GM06990 (cell line): ENCODE measurements at regions not wholly inside any gene's neighbourhood (a gene's known extent, or its start where the extent isn't known, plus 50 kb on each side); places are given as distances from the start of the nearest gene placed in this dataset.

Source experiments
- DNase-seq: peaks from one replicate; pipeline ENCODE4 v3.0.0-alpha.2; 2011; ENCODE audit not compliant: insufficient read length; ENCODE audit errors: extremely low read depth
- H3K27me3 ChIP-seq: replicated peaks from 2 replicates; pipeline ENCODE4 v1.6.0; 2011; ENCODE audit warnings: low read length; ENCODE audit not compliant: control insufficient read depth, insufficient read depth
- H3K36me3 ChIP-seq: 2 replicates; pipeline ENCODE4 v1.5.1; 2011; ENCODE audit warnings: low read length; ENCODE audit not compliant: control insufficient read depth, insufficient read depth
- H3K4me3 ChIP-seq: replicated peaks from 2 replicates; pipeline ENCODE4 v1.5.1; 2011; ENCODE audit warnings: low read depth, mild to moderate bottlenecking, control low read depth, low read length
- CTCF ChIP-seq: IDR thresholded peaks from 2 replicates; pipeline ENCODE4 v1.5.1; 2011; ENCODE audit warnings: low read length, control low read depth, mild to moderate bottlenecking, inconsistent platforms; ENCODE audit not compliant: insufficient read depth, poor library complexity, severe bottlenecking

- Histone ChIP-seq H3K36me3 (no peaks in the 10 kb centered on the region), H3K27me3 (no peaks in the 10 kb centered on the region), H3K4me3 (no peak overlapping the region)
- no peak for DNase-seq
- no peak for TF ChIP-seq CTCF
Measured at GRCh38 chr14:27063959-27064358, 466.1 kb upstream of the NOVA1 start.

- Histone ChIP-seq H3K27me3 (no peaks in the 10 kb centered on the region), H3K36me3 (no peaks in the 10 kb centered on the region), H3K4me3 (no peak overlapping the region)
- DNase-seq: no peak
- TF ChIP-seq CTCF: no peak
Measured at GRCh38 chr14:27065886-27066285, 468.1 kb upstream of the NOVA1 start.

- Histone ChIP-seq H3K27me3 (no peaks in the 10 kb centered on the region), H3K36me3 (no peaks in the 10 kb centered on the region), H3K4me3 (no peak overlapping the region)
- TF ChIP-seq CTCF: no peak
- DNase-seq: no peak
Measured at GRCh38 chr14:27067961-27068360, 470.1 kb upstream of the NOVA1 start.

GRCh38 chr14:27072589-27072988 lies 474.8 kb upstream of the NOVA1 start:
- no peak overlapping the region for H3K4me3 ChIP-seq
- no peak for TF ChIP-seq CTCF
- H3K27me3 ChIP-seq: no peaks in the 10 kb centered on the region
- H3K36me3 ChIP-seq: no peaks in the 10 kb centered on the region
- no peak for DNase-seq

GRCh38 chr14:27075503-27075902 lies 477.7 kb upstream of the NOVA1 start:
- TF ChIP-seq CTCF: no peak
- no peak for DNase-seq
- no peak overlapping the region for H3K4me3 ChIP-seq
- H3K36me3 ChIP-seq: no peaks in the 10 kb centered on the region
- H3K27me3 ChIP-seq: no peaks in the 10 kb centered on the region

GRCh38 chr14:27077214-27077613 lies 479.4 kb upstream of the NOVA1 start:
- TF ChIP-seq CTCF: no peak
- Histone ChIP-seq H3K27me3 (no peaks in the 10 kb centered on the region), H3K4me3 (no peak overlapping the region), H3K36me3 (no peaks in the 10 kb centered on the region)
- no peak for DNase-seq
